ENCODE measurements at regions not wholly inside any gene's neighbourhood (a gene's known extent, or its start where the extent isn't known, plus 50 kb on each side); places are given as distances from the start of the nearest gene placed in this dataset.

DNA sequence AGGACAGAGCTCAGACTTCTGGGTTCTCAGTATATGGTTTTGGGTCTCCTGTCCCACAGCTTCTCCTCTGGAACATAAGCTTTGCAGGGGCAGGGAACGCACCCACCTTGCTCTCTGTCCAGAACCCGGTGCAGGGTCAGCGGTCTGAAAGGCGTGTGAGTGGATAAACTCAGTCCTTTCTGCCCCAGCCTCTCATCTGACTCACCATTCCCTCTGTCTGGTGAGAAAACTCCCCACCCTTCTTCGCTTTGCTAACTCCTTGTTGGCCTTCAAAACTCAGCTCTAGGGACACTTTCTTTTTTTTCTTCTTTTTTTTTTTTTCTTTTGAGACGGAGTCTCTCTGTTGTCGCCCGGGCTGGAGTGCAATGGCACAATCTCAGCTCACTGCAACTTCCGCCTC lies 68.9 kb upstream of the NUP50 start:
- DNase-seq (ENCODE audit: low read depth in 1 of 2, low spot score in 1 of 2), result no peak
- no peak overlapping the region for H3K4me3 ChIP-seq
- TF ChIP-seq, protein P1, sequence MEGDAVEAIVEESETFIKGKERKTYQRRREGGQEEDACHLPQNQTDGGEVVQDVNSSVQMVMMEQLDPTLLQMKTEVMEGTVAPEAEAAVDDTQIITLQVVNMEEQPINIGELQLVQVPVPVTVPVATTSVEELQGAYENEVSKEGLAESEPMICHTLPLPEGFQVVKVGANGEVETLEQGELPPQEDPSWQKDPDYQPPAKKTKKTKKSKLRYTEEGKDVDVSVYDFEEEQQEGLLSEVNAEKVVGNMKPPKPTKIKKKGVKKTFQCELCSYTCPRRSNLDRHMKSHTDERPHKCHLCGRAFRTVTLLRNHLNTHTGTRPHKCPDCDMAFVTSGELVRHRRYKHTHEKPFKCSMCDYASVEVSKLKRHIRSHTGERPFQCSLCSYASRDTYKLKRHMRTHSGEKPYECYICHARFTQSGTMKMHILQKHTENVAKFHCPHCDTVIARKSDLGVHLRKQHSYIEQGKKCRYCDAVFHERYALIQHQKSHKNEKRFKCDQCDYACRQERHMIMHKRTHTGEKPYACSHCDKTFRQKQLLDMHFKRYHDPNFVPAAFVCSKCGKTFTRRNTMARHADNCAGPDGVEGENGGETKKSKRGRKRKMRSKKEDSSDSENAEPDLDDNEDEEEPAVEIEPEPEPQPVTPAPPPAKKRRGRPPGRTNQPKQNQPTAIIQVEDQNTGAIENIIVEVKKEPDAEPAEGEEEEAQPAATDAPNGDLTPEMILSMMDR (IDR thresholded peaks at IDR 0.05; ENCODE audit: low read depth, low read length), result no peak
- H3K27ac ChIP-seq, result no peak overlapping the region
- no peaks in the 10 kb centered on the region for H3K4me1 ChIP-seq (ENCODE audit: low read depth)
- H3K27me3 ChIP-seq, result peaks cover 4% of the 10 kb centered on the region
- H3K9me3 ChIP-seq (ENCODE audit: low read depth), result no peaks in the 10 kb centered on the region
- H3K36me3 ChIP-seq, result no peaks in the 10 kb centered on the region

DNA sequence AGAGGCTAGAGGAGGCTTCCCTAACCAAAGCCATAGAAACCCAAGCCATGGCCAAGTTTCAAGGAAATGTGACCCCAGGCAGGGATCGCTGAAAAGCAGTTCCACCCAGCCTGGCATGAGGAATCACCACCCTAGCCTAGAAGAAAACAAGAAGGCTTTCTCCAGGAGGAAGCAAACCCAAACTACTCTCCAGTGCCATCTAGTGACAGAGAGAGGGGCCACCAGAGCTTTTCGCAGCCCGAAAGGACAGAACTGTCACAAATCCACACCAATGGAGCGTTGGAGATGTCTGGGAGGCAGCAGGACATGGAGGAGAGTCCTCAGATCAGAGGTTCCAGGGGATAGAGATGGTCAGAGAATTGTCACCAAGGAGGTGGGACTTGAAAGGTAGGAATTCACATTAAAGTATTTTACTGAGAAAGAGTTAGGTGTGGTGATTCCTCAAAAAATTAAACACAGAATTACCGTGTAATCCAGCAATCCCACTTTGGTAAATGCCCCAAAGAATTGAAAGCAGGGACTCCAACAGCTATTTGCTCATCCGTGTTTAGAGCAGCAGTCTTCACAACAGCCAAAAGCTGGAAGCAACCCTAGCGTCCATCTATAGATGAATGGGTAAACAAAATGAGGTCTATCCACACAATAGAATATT lies 67.3 kb upstream of the NUP50 start:
- Histone ChIP-seq H3K27ac (no peak overlapping the region), H3K27me3 (peaks cover 4% of the 10 kb centered on the region), H3K4me1 (ENCODE audit: low read depth) (no peaks in the 10 kb centered on the region), H3K36me3 (no peaks in the 10 kb centered on the region), H3K4me3 (no peak overlapping the region), H3K9me3 (ENCODE audit: low read depth) (no peaks in the 10 kb centered on the region)
- DNase-seq (ENCODE audit: low read depth in 1 of 2, low spot score in 1 of 2), result peak; percentile 67 to 73
- TF ChIP-seq, protein P1 (IDR thresholded peaks at IDR 0.05; ENCODE audit: low read depth, low read length), result peak; percentile 97

DNA sequence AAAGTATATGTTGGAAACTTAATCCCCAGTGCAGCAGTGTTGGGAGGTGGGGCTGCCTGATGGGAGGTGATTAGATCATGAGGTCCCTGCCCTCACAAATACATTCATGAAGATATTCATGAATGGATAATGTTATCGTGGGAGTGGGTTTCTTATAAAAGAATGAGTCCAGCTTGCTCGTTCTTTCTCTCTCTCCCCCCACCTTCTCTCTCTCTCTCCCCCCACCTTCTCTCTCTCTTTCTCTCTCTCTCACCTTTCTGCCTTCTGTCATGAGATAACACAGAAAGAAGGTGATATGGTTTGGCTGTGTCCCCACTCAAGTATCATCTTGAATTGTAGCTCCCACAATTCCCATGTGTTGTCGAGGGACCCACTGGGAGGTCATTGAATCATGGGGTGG lies 66.7 kb upstream of the NUP50 start:
- no peaks in the 10 kb centered on the region for H3K9me3 ChIP-seq (ENCODE audit: low read depth)
- no peak overlapping the region for H3K4me3 ChIP-seq
- no peaks in the 10 kb centered on the region for H3K36me3 ChIP-seq
- H3K4me1 ChIP-seq (ENCODE audit: low read depth), result no peaks in the 10 kb centered on the region
- peaks cover 4% of the 10 kb centered on the region for H3K27me3 ChIP-seq
- H3K27ac ChIP-seq, result no peak overlapping the region
- TF ChIP-seq, protein P1 (IDR thresholded peaks at IDR 0.05; ENCODE audit: low read depth, low read length), result no peak
- no peak for DNase-seq (ENCODE audit: low read depth in 1 of 2, low spot score in 1 of 2)

DNA sequence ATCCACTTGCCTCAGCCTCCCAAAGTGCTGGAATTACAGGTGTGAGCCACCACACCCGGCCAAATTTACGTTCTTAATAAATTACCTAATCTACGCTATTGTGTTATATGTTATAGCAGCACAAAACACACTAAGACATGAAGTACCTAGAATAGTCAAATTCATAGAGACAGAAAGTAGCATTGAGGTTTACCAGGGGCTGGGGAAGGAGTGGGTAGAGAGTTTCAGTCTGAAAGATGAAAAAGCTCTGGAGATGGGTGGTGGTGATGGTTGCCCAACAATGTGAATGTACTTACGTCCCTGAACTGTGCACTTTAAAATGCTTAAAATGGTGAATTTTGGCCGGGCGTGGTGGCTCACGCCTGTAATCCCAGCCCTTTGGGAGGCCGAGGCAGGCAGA lies 65.7 kb upstream of the NUP50 start:
- H3K4me3 ChIP-seq, result no peak overlapping the region
- H3K27ac ChIP-seq, result no peak overlapping the region
- DNase-seq (ENCODE audit: low read depth in 1 of 2, low spot score in 1 of 2), result no peak
- no peaks in the 10 kb centered on the region for H3K36me3 ChIP-seq
- H3K27me3 ChIP-seq, result peaks cover 4% of the 10 kb centered on the region
- H3K9me3 ChIP-seq (ENCODE audit: low read depth), result no peaks in the 10 kb centered on the region
- H3K4me1 ChIP-seq (ENCODE audit: low read depth), result no peaks in the 10 kb centered on the region
- TF ChIP-seq, protein P1 (IDR thresholded peaks at IDR 0.05; ENCODE audit: low read depth, low read length), result no peak

DNA sequence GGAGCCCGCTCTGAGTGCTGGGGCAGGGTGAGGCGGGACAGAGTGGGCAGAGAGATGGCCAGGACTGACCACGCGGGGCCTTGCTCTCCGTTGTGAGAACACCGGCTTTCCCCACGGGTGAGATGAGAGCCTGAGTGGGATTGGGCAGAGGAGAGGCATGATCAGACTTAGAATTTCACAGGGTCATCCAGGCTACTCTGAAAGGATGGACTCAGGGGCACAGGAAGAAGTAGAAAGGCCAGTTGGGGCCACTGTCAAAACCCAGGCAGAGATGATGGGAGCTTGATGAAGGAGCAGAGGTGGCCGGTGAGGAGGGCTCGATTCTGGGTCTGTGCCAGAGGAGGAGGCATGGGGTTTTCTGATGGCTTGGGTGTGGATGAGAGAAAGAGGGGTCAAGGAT lies 63.8 kb upstream of the NUP50 start:
- no peak for DNase-seq (ENCODE audit: low read depth in 1 of 2, low spot score in 1 of 2)
- H3K27me3 ChIP-seq, result peaks cover 4% of the 10 kb centered on the region
- TF ChIP-seq, protein P1 (IDR thresholded peaks at IDR 0.05; ENCODE audit: low read depth, low read length), result no peak
- no peaks in the 10 kb centered on the region for H3K36me3 ChIP-seq
- H3K27ac ChIP-seq, result no peak overlapping the region
- H3K9me3 ChIP-seq (ENCODE audit: low read depth), result no peaks in the 10 kb centered on the region
- no peaks in the 10 kb centered on the region for H3K4me1 ChIP-seq (ENCODE audit: low read depth)
- H3K4me3 ChIP-seq, result no peak overlapping the region
